ENCODE measurements at regions not wholly inside any gene's neighbourhood (a gene's known extent, or its start where the extent isn't known, plus 50 kb on each side); places are given as distances from the start of the nearest gene placed in this dataset.

GRCh38 chr2:118320196-118320595, 231.9 kb downstream of the INSIG2 start (continued):
- no peak for TF ChIP-seq PBX3 (IDR thresholded peaks at IDR 0.05)
- no peak for TF ChIP-seq YY1 (IDR thresholded peaks at IDR 0.05; ENCODE audit: low read depth)

GRCh38 chr2:118319271-118319684, 231.0 kb downstream of the INSIG2 start:
- Histone ChIP-seq H3K36me3 (replicated peaks in 1 of 2; ENCODE audit: control insufficient read depth in 1 of 2, insufficient read depth in 2 of 2, low read length in 1 of 2) (no peaks in the 10 kb centered on the region), H3K4me1 (ENCODE audit: control insufficient read depth in 1 of 2, insufficient read depth in 2 of 2, low read depth in 1 of 2, low read length in 1 of 2) (no peaks in the 10 kb centered on the region), H3K4me2 (no peak overlapping the region), H3K27me3 (ENCODE audit: insufficient read depth) (no peaks in the 10 kb centered on the region; the same call in 1 of the 2 replicates), H3K4me3 (ENCODE audit: low read depth in 2 of 2, low read length in 1 of 2) (no peak overlapping the region), H2AFZ (ENCODE audit: low read depth) (no peak overlapping the region), H3K27ac (ENCODE audit: low read depth in 2 of 2, low read length in 1 of 2) (no peak overlapping the region), H3K9ac (no peak overlapping the region), H4K20me1 (ENCODE audit: insufficient read depth) (no peaks in the 10 kb centered on the region), H3F3A (replicated peaks; ENCODE audit: insufficient read depth) (no peaks in the 10 kb centered on the region), H3K9me2 (no peaks in the 10 kb centered on the region), H3K79me2 (ENCODE audit: insufficient read depth) (no peaks in the 10 kb centered on the region), H3K9me3 (no peaks in the 10 kb centered on the region)
- POLR2A ChIA-PET, result no interaction called here
- no peak for DNase-seq
- CTCF ChIA-PET, result interaction anchor here (0.6 kb wide), 1 partner anchor 13 kb away, joined by 3 read pairs; no protein-coding TSS in a partner anchor
- WGBS (ENCODE audit: low lambda C conversion rate), result 3% methylated on average over 4 of the region's 4 CpGs
- no peak for TF ChIP-seq MXI1 (IDR thresholded peaks at IDR 0.05; ENCODE audit: low read depth, low read length)
- no peak for TF ChIP-seq FOSL2 (IDR thresholded peaks at IDR 0.05; ENCODE audit: borderline replicate concordance, low read depth)
- TF ChIP-seq IRF3 (IDR thresholded peaks at IDR 0.05; ENCODE audit: low read depth, low read length), result no peak
- TF ChIP-seq TAF1 (IDR thresholded peaks at IDR 0.05; ENCODE audit: borderline replicate concordance, low read depth, low read length), result no peak
- no peak for TF ChIP-seq ELF1 (IDR thresholded peaks at IDR 0.05)
- no peak for TF ChIP-seq FOXM1 (IDR thresholded peaks at IDR 0.05; ENCODE audit: low read depth)
- TF ChIP-seq NRF1 (IDR thresholded peaks at IDR 0.05; ENCODE audit: low read depth, low read length), result no peak
- no peak for TF ChIP-seq RCOR1 (IDR thresholded peaks at IDR 0.05; ENCODE audit: low read length)
- no peak for TF ChIP-seq GATA2 (CRISPR knock-in tag; IDR thresholded peaks at IDR 0.05)
- TF ChIP-seq CHD2 (IDR thresholded peaks at IDR 0.05; ENCODE audit: low read length, partially characterized antibody), result no peak
- no peak for TF ChIP-seq ZBTB33 (IDR thresholded peaks at IDR 0.05; ENCODE audit: borderline replicate concordance, low read depth)
- no peak for TF ChIP-seq REST (IDR thresholded peaks at IDR 0.05; ENCODE audit: low read depth, low read length)
- no peak for TF ChIP-seq GABPA (IDR thresholded peaks at IDR 0.05; ENCODE audit: low read depth)
- TF ChIP-seq SMC3 (IDR thresholded peaks at IDR 0.05; ENCODE audit: low read depth, low read length), result no peak
